ENCODE measurements at regions not wholly inside any gene's neighbourhood (a gene's known extent, or its start where the extent isn't known, plus 50 kb on each side); places are given as distances from the start of the nearest gene placed in this dataset.

DNA sequence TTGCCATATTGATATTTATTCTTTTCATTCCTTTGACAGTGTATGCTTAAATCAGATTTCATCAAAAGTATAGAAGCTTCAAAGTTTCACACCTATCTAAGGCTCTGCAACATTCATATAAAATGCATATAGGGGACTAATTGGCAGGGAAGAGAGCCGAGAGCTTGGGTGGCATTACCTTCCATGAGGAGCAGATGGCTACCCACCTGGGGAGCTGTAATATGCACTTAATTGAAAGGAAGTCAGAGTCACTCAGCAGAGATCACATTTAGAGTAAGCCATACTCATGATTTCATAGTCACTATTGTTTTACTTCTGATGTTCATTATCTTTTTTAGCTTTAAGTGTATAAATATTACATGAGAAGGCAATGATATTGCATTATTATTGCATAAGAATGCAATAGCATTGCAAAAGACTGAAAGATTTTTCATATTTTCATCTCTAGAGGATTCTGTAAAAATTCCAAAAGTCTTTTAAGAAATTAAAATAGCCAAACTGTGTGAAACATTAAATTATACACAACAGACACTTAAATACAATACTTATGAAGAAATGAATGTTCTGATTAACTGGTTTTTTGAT is 1305.2 kb downstream of the EPHA7 start:
- TF ChIP-seq, protein P1, sequence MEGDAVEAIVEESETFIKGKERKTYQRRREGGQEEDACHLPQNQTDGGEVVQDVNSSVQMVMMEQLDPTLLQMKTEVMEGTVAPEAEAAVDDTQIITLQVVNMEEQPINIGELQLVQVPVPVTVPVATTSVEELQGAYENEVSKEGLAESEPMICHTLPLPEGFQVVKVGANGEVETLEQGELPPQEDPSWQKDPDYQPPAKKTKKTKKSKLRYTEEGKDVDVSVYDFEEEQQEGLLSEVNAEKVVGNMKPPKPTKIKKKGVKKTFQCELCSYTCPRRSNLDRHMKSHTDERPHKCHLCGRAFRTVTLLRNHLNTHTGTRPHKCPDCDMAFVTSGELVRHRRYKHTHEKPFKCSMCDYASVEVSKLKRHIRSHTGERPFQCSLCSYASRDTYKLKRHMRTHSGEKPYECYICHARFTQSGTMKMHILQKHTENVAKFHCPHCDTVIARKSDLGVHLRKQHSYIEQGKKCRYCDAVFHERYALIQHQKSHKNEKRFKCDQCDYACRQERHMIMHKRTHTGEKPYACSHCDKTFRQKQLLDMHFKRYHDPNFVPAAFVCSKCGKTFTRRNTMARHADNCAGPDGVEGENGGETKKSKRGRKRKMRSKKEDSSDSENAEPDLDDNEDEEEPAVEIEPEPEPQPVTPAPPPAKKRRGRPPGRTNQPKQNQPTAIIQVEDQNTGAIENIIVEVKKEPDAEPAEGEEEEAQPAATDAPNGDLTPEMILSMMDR (optimal IDR thresholded peaks at IDR 0.05 in 1 of 3, IDR thresholded peaks at IDR 0.05 in 1 of 3, conservative IDR thresholded peaks at IDR 0.05 in 1 of 3; ENCODE audit: extremely low read depth in 1 of 3, insufficient read depth in 2 of 3, low read length in 3 of 3), result no peak
- no peak for TF ChIP-seq EZH2 (IDR thresholded peaks at IDR 0.05; ENCODE audit: low read length)

Measured in keratinocyte (primary cell).